BJ (cell line): ENCODE measurements at regions not wholly inside any gene's neighbourhood (a gene's known extent, or its start where the extent isn't known, plus 50 kb on each side); places are given as distances from the start of the nearest gene placed in this dataset.

ENCODE experiments used
- CTCF ChIA-PET: fragments of 350-600 bp; formaldehyde crosslinking; extraction: SDS; loops from one replicate; lab custom pipeline; 2021; ENCODE audit warnings: antibody characterized with exemption, inconsistent platforms; lab: Yijun Ruan, JAX
- POLR2A ChIA-PET: fragments of 300-600 bp; sonication (Branson Sonifier 250); formaldehyde crosslinking; extraction: SDS; loops from one replicate; lab custom pipeline; 2021; ENCODE audit warnings: antibody characterized with exemption; lab: Charles Lee
- DNase-seq: peaks from one replicate; pipeline ENCODE4 v3.0.0-alpha.2; 2011; ENCODE audit warnings: low read depth
- H3K27me3 ChIP-seq: 2 replicates; pipeline ENCODE4 v1.6.0; 2011; ENCODE audit warnings: low read length; ENCODE audit not compliant: control insufficient read depth, insufficient read depth
- H3K36me3 ChIP-seq: 2 replicates; pipeline ENCODE4 v1.5.1; 2011; ENCODE audit warnings: low read length; ENCODE audit not compliant: control insufficient read depth, insufficient read depth
- H3K4me3 ChIP-seq: 2 replicates; pipeline ENCODE4 v1.5.1; 2011; ENCODE audit warnings: low read depth, mild to moderate bottlenecking, control low read depth, low read length
- CTCF ChIP-seq: IDR thresholded peaks from 2 replicates; pipeline ENCODE4 v1.5.1; 2011; ENCODE audit warnings: low read depth, mild to moderate bottlenecking, control low read depth, inconsistent platforms, low read length, moderate library complexity; ENCODE audit not compliant: insufficient read depth

GRCh38 chr2:167858086-167858485 is 389.3 kb downstream of the STK39 start:
- TF ChIP-seq CTCF = no peak
- POLR2A ChIA-PET = no interaction called here
- CTCF ChIA-PET = no interaction called here

GRCh38 chr2:167857416-167857815 is 390.0 kb downstream of the STK39 start:
- Histone ChIP-seq H3K27me3 (no peaks in the 10 kb centered on the region), H3K4me3 (no peak overlapping the region), H3K36me3 (no peaks in the 10 kb centered on the region)
- POLR2A ChIA-PET = no interaction called here
- DNase-seq = no peak
- TF ChIP-seq CTCF = no peak
- CTCF ChIA-PET = no interaction called here

More at GRCh38 chr2:167858086-167858485, 389.3 kb downstream of the STK39 start:
- DNase-seq = no peak
- no peaks in the 10 kb centered on the region for H3K27me3 ChIP-seq
- H3K36me3 ChIP-seq = no peaks in the 10 kb centered on the region
- H3K4me3 ChIP-seq = no peak overlapping the region

DNA sequence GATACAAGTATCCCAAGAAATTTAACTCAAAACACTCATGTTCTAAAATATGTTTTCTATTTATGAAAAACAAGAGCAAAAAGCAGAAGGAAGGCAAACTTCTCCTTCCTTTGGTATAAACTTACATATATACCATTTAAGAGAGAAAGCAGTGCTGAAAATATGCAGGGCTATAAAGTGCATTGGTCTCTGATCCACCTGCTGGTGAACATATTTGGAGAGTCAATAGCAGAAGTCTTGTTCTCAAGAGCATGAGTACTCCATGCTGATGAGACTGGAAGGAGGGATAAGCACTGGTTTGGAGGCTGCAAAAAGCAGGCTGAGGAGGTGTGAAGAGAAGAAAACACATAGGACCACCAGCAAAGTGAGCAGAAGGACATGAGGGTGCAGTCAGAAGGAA is 391.2 kb downstream of the STK39 start:
- ChIA-PET CTCF (no interaction called here), POLR2A (no interaction called here)
- Histone ChIP-seq H3K27me3 (no peaks in the 10 kb centered on the region), H3K36me3 (no peaks in the 10 kb centered on the region), H3K4me3 (no peak overlapping the region)
- DNase-seq = no peak
- TF ChIP-seq CTCF = no peak

GRCh38 chr2:167855211-167855610 is 392.2 kb downstream of the STK39 start:
- POLR2A ChIA-PET = no interaction called here
- H3K4me3 ChIP-seq = no peak overlapping the region
- no peaks in the 10 kb centered on the region for H3K36me3 ChIP-seq
- no peak for DNase-seq
- no peak for TF ChIP-seq CTCF
- CTCF ChIA-PET = no interaction called here
- H3K27me3 ChIP-seq = no peaks in the 10 kb centered on the region

GRCh38 chr2:167853717-167854116 is 393.7 kb downstream of the STK39 start:
- H3K27me3 ChIP-seq = no peaks in the 10 kb centered on the region
- H3K36me3 ChIP-seq = no peaks in the 10 kb centered on the region
- TF ChIP-seq CTCF = no peak
- H3K4me3 ChIP-seq = no peak overlapping the region
- ChIA-PET CTCF (no interaction called here), POLR2A (no interaction called here)
- DNase-seq = no peak
